ENCODE measurements at regions not wholly inside any gene's neighbourhood (a gene's known extent, or its start where the extent isn't known, plus 50 kb on each side); places are given as distances from the start of the nearest gene placed in this dataset.
A peak's percentile ranks its signal among the peaks of the same experiment; 100 is the strongest.

DNA sequence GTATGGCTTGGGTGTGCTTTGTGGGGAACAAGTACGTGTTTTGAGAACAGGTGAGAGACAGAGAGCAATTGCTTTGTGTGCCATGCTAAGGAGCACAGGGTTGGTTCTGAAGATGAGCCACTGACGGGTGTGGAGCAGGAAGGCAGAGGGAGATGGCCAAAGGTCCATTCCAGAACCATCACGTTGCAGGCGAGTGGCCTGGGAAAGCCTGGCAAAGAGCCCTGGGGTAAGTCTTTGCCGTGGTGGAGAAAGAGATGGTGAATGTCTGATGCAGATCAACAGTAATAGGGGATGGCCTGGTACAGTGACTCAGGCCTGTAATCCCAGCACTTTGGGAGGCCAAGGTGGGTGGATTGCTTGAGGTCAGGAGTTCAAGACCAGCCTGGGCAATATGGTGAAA lies 93.5 kb upstream of the ZNF521 start:
- peak; percentile 30 for DNase-seq (ENCODE audit: low read depth)

DNA sequence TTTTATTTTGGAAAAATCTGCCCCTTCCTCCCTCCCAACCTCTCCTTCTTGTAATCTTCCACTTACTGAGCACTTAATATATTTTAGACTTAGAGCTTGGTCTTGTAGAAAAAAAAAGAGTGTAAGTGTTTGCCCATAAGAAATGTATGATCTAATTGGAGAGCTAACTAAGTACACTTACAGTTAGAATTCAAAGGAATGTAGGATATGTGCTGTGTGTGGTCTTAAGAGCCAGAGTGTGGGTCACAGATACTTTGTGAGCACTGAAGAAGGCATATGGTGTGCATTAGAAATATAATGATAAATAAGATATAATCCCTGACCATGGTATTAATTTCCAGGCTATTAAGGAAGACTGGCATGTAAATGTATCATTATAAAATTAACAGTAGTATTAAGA lies 91.8 kb upstream of the ZNF521 start:
- peak; percentile 10 for DNase-seq (ENCODE audit: low read depth)

DNA sequence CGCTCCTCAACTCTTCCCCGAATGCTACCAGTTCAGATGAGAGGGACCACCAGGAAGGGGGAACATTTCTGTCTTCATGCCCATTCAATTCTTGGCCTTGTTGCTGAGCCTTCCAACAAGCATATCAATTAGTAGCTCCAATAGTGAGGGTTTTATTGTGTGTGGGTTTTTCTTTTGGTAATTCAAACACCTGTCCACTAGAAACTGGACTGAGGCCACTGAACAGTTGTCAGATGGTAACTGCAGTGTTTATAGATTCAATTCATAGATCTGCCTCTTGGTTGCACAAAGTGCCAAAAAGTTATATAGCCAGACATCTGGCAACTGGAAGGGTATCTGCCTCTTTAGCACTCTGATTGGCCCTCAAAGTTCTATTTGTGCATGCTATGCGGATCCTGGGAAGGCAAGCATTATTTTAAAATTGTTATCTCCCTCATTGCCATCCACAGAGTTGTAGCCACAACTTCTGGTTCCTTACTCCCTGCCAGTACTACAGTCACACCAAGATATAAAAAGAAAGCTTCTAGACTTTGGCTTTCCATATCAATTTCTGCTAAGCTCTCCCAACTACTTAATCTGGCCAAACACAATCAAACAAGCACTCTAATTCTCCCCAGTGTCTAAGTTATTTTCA lies 83.3 kb upstream of the ZNF521 start:
- no peak for DNase-seq (ENCODE audit: low read depth)

DNA sequence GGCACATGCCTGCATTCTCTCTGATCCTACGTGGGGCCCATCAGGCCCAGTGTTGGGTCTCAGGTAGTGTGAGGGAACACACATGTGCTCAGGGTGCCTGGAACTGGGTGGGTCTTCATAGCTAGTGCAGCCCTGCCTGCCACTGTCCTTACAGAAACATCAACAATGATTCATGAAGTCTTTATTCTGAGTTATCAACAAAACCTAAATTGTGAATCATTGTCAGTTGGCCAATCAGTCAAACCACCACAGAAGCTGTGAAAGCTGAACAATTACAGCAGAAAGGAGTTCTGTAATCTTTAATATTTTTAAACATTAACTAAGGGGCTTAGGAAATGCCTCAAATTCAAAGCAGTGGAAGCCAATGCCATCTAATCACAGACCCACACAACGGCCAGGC lies 82.8 kb upstream of the ZNF521 start:
- DNase-seq (ENCODE audit: low read depth): peak; percentile 88

DNA sequence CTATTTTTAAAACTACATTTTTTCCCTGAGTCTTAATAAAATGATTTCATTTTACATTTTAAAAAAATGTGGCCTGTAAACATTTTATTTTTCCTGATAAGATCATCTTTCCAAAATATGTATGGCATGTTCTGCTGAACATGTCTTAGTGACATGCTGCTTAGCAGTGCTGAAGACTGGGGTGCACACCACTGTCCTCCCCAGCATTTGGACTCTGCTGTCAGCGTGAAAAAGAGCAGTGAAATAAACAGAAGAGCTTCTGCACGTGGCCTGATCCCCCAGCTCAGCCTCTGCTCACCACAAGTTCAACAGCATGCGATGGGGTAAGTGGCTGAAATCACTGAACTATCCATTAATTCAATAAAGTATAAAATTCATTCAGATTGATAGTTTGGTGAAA lies 81.6 kb upstream of the ZNF521 start:
- no peak for DNase-seq (ENCODE audit: low read depth)

DNA sequence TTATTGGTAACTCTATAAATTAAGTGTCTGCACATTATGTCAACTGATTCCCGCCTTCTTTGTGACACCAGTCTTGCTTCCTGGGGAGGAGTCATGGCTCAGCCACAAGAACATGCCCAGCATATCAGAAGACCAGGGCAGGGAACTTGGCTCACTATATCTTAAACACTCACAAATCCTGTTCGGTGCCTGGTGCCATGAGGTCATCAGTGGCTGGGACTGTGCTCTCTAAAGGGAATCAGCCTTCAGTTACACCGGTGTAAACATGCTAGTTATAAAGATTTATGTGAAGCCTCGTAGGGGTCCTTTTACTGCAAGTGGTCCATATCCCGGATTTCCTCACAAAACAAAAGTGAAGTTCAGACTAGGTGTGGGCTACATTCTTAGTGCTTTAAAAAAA lies 73.1 kb upstream of the ZNF521 start:
- DNase-seq (ENCODE audit: low read depth): no peak

DNA sequence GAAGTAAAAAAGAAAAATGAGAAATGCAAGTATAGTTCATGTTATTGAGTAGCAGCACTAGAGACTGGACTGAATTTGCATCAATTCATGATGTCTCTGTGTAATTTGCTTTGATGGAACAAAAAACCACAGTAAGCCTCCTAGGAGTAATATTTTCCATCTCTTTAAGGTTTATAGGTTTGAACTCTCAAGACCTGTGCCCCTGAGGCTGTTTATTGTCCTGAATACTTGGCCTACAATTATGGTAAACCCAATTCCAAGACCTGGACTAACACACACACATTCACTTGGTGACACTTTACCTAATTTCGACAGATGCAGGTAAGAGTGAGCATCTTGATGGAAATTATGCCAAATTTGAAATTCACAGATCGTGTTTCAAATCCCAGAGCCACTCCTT lies 71.8 kb upstream of the ZNF521 start:
- DNase-seq (ENCODE audit: low read depth): no peak

DNA sequence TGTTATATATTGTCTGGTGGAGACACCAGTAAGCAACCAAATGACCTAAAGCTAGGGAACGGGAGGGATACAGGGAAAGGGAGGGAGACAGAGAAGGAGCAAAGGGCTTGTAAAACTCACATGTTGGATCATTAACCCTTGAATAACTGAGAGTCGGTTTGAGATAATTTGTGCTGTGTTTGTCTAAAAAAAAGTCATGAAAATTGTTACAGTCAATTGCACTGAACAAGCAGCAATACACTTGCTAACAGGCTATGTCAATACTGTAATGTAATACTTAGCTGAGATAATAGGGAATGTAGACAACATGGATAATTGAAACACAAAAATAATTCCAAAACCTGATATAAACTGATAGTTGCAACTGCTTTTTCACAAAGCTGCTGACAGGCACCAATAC lies 71.3 kb upstream of the ZNF521 start:
- no peak for DNase-seq (ENCODE audit: low read depth)

DNA sequence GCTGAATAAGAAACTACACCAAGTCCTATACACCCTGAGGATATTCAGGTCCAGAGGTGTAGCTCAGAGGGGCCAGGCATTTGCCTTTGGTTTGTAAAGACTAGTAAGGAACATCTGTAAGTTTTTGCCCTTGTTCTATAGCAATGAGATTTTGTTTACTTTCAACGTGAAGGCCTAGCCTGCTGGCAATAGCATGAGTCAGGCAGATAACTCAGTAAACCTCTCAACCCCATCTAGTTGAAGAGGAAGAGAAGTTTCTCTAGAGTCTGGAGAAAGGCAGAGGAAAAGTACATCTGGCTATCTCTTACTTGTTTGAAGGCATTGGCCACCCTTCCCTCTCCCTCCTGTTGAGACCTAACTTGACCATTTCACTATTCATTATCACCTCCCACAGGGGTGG lies 70.3 kb upstream of the ZNF521 start:
- DNase-seq (ENCODE audit: low read depth): no peak

DNA sequence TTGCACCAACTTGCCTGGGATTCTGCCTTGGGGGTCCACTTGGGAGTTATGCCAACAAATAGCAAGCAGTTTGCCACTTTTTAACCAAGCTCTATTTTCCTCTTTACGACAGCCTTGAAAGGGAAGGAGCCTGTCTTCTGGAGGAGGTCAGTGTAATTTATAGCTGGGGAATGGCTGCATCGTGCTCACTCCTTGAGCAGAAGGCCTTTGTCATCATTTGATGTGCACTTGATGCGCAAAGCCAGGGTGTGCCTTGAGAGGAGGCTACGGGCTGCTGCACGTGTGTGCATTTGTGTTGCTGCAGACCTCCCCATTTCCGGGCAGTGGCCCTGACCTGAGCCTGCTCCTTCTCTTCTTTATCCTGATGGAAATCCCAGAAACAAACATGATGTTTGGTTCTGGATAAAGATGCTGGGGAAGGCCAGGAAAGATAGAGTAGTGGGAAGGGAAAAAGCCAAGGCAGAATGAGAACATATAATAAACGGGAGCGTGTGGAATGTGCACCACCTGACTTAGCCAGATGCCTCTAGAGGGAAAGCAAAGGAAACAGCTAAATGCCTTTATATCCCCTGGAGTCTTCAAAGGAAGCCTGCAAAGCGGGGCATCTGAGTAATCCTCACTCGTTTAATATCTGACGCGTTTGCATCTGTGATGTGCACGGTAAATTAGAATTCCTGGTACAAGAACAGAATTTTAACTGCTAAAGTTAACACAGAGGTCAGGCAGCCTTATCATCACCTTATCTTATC lies 68.3 kb upstream of the ZNF521 start:
- no peak for DNase-seq (ENCODE audit: low read depth)

DNA sequence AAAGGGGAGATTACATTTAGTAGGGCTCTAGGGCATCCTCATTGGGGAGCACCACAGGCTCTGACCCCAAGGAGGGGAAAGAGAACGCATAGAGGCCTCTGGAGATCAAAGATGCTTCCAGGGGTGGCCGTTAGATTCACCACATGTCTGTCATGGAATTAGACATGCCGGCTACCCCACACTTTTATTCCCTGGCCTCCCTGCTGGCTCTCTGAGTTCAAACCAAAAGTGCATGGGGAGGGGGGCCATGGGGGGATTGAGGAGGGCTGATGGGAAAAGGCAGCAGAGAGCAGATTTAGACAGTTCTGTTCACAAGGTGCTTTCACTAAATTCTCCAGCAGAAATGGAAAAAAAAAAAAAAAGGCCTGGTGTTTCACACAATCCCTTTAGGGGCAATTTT lies 64.4 kb upstream of the ZNF521 start:
- DNase-seq (ENCODE audit: low read depth): no peak

DNA sequence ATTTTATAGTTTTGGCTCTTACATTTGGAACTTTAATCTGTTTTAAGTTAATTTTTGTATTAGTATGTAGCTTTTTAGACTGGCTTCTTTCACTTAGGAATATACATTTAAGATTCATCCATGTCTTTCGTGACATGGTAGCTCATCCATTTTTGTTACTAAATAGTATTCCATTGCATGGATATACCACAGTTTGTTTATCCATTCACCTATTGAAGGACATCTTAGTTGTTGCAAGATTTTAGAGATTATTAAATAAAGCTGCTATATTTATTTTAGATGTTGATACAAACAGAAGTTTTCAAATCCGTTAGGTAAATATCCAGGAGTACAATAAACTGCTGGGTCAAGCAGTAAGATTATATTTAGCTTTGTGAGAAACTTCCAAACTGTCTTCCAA lies 58.0 kb upstream of the ZNF521 start:
- DNase-seq (ENCODE audit: low read depth): no peak

DNA sequence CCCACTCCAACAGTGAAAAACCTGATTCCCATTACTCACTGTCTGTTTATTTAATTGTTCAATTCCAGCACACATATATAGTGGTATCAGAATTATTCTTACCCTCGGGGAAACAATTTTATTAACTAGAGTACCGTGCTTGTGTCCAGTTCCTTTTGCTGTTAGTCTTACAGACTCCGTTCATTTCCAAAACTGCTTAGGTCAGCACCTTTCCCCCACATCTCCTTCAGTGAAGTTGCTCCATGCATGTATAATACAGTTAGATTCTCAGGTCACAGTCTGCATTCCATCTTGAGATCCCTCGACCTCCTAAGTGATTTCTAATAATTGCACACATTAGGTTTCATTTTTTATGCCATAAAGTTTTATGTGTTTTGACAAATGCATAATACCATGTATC lies 56.3 kb upstream of the ZNF521 start:
- no peak for DNase-seq (ENCODE audit: low read depth)
